NB4 (cell line): ENCODE measurements at regions not wholly inside any gene's neighbourhood (a gene's known extent, or its start where the extent isn't known, plus 50 kb on each side); places are given as distances from the start of the nearest gene placed in this dataset.

Source experiments
- CTCF ChIP-seq: IDR thresholded peaks from one replicate; pipeline ENCODE4 v1.5.1; 2012; ENCODE audit warnings: low read depth, low read length
- POLR2A ChIP-seq: IDR thresholded peaks from 2 replicates; pipeline ENCODE4 v1.6.1; 2011; ENCODE audit warnings: mild to moderate bottlenecking; ENCODE audit not compliant: insufficient read length; ENCODE audit errors: extremely low read depth

- TF ChIP-seq CTCF, result no peak
- no peak for TF ChIP-seq POLR2A
These were observed 320.8 kb upstream of the FAR2 start for GRCh38 chr12:28828318-28828717.
